ENCODE measurements at regions not wholly inside any gene's neighbourhood (a gene's known extent, or its start where the extent isn't known, plus 50 kb on each side); places are given as distances from the start of the nearest gene placed in this dataset.

DNA sequence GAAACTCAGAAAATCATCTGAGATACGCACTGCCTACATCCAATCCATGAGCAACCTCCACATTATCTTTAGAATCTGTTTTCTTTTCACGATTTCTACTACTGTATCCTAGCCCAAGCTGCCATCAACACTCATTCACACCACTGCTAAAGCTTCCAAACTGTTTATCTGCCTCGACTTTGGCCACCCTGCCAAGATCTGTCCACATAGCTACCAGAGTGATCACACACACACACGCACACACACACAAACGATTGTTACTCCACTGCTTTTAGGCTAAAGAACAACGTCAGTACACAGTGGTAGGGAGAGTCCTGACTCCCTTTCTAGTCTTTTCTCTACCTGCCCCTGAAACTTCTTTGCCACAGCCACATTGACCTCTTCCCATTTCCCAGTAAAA, 142.0 kb downstream of the CCDC71L start:
- TF ChIP-seq, protein P1, sequence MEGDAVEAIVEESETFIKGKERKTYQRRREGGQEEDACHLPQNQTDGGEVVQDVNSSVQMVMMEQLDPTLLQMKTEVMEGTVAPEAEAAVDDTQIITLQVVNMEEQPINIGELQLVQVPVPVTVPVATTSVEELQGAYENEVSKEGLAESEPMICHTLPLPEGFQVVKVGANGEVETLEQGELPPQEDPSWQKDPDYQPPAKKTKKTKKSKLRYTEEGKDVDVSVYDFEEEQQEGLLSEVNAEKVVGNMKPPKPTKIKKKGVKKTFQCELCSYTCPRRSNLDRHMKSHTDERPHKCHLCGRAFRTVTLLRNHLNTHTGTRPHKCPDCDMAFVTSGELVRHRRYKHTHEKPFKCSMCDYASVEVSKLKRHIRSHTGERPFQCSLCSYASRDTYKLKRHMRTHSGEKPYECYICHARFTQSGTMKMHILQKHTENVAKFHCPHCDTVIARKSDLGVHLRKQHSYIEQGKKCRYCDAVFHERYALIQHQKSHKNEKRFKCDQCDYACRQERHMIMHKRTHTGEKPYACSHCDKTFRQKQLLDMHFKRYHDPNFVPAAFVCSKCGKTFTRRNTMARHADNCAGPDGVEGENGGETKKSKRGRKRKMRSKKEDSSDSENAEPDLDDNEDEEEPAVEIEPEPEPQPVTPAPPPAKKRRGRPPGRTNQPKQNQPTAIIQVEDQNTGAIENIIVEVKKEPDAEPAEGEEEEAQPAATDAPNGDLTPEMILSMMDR (IDR thresholded peaks at IDR 0.05), result no peak
- no peak for TF ChIP-seq POLR2A (IDR thresholded peaks at IDR 0.05)
- 34% methylated on average over 6 of the region's 6 CpGs for WGBS (ENCODE audit: insufficient coverage, low coverage, low lambda C conversion rate, missing lambda C conversion rate)
- peaks cover 0 to 9% (median 0%) of the 10 kb centered on the region in 4 donors for H3K4me1 ChIP-seq

DNA sequence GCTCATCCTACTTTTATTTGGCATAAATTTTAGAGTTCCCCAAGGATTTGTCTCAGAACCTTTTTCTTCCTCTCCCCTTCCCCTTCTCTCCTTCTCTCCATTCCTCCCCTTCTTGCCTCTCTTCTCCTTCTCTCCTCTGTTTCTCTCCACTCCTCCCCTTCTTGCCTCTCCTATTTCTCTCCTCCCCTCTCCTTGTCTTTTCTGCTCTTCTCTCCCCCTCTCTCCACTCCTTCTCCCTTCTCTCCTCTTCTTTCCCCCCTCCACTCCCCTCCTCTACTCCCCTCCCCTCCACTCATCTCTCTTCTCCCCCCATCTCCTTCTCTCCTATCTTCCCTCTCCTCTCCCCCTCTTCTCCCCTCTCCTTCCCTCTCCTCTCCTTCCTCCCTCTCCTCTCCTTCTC, 142.7 kb downstream of the CCDC71L start:
- H3K4me3 ChIP-seq, result no peak overlapping the region
- TF ChIP-seq POLR2A (IDR thresholded peaks at IDR 0.05), result no peak
- TF ChIP-seq, protein P1 (IDR thresholded peaks at IDR 0.05), result no peak
- no peak for DNase-seq
- intact Hi-C loops (cut with DNase I), result no loop called here
- peaks cover 0 to 9% (median 0%) of the 10 kb centered on the region in 4 donors for H3K4me1 ChIP-seq
- H3K27me3 ChIP-seq, result no peaks in the 10 kb centered on the region
- ATAC-seq, result no peak
- no peaks in the 10 kb centered on the region for H3K9me3 ChIP-seq
- H3K36me3 ChIP-seq, result no peaks in the 10 kb centered on the region
- no peak overlapping the region for H3K27ac ChIP-seq

More for the DNA sequence above, 142.0 kb downstream of the CCDC71L start:
- intact Hi-C loops (cut with DNase I), result no loop called here
- H3K9me3 ChIP-seq, result no peaks in the 10 kb centered on the region
- peak overlapping the region in 1 of 3 donors; percentile 35 for H3K27ac ChIP-seq
- DNase-seq (peak; percentile 33 to 74 (median 62)), ATAC-seq (peak; percentile 64 to 95 (median 91))
- H3K27me3 ChIP-seq, result no peaks in the 10 kb centered on the region
- H3K36me3 ChIP-seq, result no peaks in the 10 kb centered on the region
- H3K4me3 ChIP-seq, result no peak overlapping the region

DNA sequence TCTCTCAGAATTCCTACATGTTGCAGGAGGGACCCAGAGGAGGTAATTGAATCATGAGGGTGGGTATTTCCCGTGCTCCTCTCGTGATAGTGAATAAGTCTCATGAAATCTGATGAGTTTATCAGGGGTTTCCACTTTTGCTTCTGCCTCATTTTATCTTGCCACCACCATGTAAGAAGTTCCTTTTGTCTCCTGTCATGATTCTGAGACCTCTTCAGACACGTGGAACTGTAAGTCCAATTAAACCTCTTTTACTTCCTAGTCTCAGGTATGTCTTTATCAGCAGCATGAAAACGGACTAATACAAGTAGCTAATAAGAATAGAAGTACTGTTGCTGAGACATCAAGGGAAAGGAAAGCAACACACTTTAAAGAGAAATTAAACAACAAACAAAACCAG, 143.4 kb downstream of the CCDC71L start:
- intact Hi-C loops (cut with DNase I), result no loop called here
- Histone ChIP-seq H3K4me3 (no peak overlapping the region), H3K27ac (no peak overlapping the region), H3K9me3 (no peaks in the 10 kb centered on the region), H3K36me3 (no peaks in the 10 kb centered on the region), H3K27me3 (no peaks in the 10 kb centered on the region), H3K4me1 (peaks cover 0 to 9% (median 0%) of the 10 kb centered on the region in 4 donors)
- 83% methylated on average over 4 of the region's 4 CpGs for WGBS (ENCODE audit: insufficient coverage, low coverage, low lambda C conversion rate, missing lambda C conversion rate)
- ATAC-seq, result no peak
- TF ChIP-seq POLR2A (IDR thresholded peaks at IDR 0.05), result no peak
- TF ChIP-seq, protein P1 (IDR thresholded peaks at IDR 0.05), result no peak
- DNase-seq, result no peak

DNA sequence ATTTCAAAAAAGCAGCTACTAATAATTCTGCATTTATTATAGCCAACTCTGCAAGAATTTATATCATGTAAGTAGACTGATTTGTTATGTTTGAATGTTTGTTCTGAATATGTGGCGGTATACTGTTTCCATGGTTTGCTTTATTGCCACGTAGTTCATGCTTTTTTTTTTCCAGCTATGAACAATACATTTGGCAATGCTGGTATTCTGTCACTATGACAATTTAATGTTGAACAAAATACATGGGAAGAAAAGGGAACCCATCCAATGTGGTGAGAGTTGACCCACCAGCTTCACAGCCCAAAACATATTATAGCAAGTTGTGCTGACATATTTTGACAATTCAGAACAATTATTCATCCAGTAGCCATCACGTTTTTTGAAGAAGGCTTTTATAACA, 145.6 kb downstream of the CCDC71L start:
- Histone ChIP-seq H3K27ac (no peak overlapping the region), H3K4me3 (no peak overlapping the region), H3K27me3 (no peaks in the 10 kb centered on the region), H3K36me3 (no peaks in the 10 kb centered on the region), H3K9me3 (no peaks in the 10 kb centered on the region), H3K4me1 (peaks cover 0 to 9% (median 0%) of the 10 kb centered on the region in 4 donors)
- intact Hi-C loops (cut with DNase I), result no loop called here
- DNase-seq (no peak), ATAC-seq (no peak)
- WGBS (ENCODE audit: insufficient coverage, low coverage, low lambda C conversion rate, missing lambda C conversion rate), result 69% methylated on average over 3 of the region's 3 CpGs
- TF ChIP-seq, protein P1 (IDR thresholded peaks at IDR 0.05), result no peak
- no peak for TF ChIP-seq POLR2A (IDR thresholded peaks at IDR 0.05)

DNA sequence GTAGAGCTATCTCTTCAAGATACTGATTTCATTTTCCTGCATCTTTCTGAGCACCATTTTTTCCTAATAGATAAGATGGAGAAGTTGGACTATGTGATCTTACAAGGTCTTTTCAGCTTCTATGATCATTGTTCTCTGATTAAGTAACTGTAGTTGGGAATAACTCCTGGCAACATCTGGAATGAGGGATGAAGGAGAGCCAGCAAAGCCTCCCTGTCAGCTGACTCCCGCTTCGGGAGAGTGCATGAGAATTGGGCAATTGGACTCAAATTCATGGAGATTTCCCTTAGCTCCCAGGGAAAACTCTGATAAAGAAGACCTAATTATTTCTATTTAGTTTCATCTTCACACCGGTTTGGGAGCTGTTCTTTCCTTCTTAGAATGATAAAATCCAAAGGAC, 146.1 kb downstream of the CCDC71L start:
- H3K36me3 ChIP-seq, result no peaks in the 10 kb centered on the region
- H3K4me1 ChIP-seq, result peaks cover 0 to 9% (median 0%) of the 10 kb centered on the region in 4 donors
- H3K4me3 ChIP-seq, result no peak overlapping the region
- no peaks in the 10 kb centered on the region for H3K27me3 ChIP-seq
- 52% methylated on average over 2 of the region's 3 CpGs for WGBS (ENCODE audit: insufficient coverage, low coverage, low lambda C conversion rate, missing lambda C conversion rate)
- TF ChIP-seq, protein P1 (IDR thresholded peaks at IDR 0.05), result no peak
- no peak for TF ChIP-seq POLR2A (IDR thresholded peaks at IDR 0.05)
- H3K9me3 ChIP-seq, result no peaks in the 10 kb centered on the region
- ATAC-seq (no peak), DNase-seq (no peak)
- H3K27ac ChIP-seq, result no peak overlapping the region
- intact Hi-C loops (cut with DNase I), result no loop called here
